ENCODE measurements at regions not wholly inside any gene's neighbourhood (a gene's known extent, or its start where the extent isn't known, plus 50 kb on each side); places are given as distances from the start of the nearest gene placed in this dataset.

DNA sequence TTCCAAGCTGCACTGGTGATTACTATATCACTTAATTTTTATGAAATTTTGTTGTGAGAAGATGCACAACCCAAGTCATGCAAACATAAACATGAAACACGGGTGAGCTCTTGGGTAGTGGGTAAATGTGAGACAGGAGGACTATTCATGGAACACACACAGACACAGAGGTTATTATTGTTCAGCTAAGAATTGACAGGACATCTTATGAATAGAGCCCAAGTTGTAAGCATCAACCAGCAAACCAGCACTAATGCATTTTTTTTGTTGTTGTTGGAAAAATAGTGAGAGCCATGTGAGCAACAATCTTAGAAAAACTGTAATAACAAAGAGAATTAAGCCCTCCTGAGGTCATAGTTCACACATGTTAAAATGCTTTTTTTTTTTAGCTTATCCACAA lies 1179.7 kb downstream of the GATA3 start:
- TF ChIP-seq EZH2phosphoT487 (IDR thresholded peaks at IDR 0.05), result no peak
- no peak for TF ChIP-seq EZH2 (IDR thresholded peaks at IDR 0.05)
- TF ChIP-seq, protein P1, sequence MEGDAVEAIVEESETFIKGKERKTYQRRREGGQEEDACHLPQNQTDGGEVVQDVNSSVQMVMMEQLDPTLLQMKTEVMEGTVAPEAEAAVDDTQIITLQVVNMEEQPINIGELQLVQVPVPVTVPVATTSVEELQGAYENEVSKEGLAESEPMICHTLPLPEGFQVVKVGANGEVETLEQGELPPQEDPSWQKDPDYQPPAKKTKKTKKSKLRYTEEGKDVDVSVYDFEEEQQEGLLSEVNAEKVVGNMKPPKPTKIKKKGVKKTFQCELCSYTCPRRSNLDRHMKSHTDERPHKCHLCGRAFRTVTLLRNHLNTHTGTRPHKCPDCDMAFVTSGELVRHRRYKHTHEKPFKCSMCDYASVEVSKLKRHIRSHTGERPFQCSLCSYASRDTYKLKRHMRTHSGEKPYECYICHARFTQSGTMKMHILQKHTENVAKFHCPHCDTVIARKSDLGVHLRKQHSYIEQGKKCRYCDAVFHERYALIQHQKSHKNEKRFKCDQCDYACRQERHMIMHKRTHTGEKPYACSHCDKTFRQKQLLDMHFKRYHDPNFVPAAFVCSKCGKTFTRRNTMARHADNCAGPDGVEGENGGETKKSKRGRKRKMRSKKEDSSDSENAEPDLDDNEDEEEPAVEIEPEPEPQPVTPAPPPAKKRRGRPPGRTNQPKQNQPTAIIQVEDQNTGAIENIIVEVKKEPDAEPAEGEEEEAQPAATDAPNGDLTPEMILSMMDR (IDR thresholded peaks at IDR 0.05), result no peak
- Histone ChIP-seq H3K4me2 (no peak overlapping the region), H2AFZ (replicated peaks) (no peak overlapping the region), H3K9me3 (ENCODE audit: low read depth) (no peaks in the 10 kb centered on the region), H3K4me1 (no peaks in the 10 kb centered on the region), H3K4me3 (no peak overlapping the region), H3K36me3 (no peaks in the 10 kb centered on the region), H3F3A (ENCODE audit: low read depth) (no peaks in the 10 kb centered on the region), H3K27ac (no peak overlapping the region), H4K20me1 (ENCODE audit: low read depth) (no peaks in the 10 kb centered on the region), H3K9ac (no peak overlapping the region), H3K27me3 (no peaks in the 10 kb centered on the region), H3K79me2 (ENCODE audit: low read depth) (no peaks in the 10 kb centered on the region)
- Mint-ChIP-seq H3K9me3 (no peaks in the 10 kb centered on the region), H3K27ac (no peak overlapping the region), H3K27me3 (ENCODE audit: insufficient read depth, low read depth) (no peaks in the 10 kb centered on the region), H3K4me1 (peaks cover 14% of the 10 kb centered on the region), H3K36me3 (no peaks in the 10 kb centered on the region), H3K4me3 (no peak overlapping the region)
- no peak for DNase-seq (ENCODE audit: low spot score)

GRCh38 chr10:9238041-9238440 lies 1183.6 kb downstream of the GATA3 start:
- Histone ChIP-seq H2AFZ (replicated peaks) (no peak overlapping the region), H3K36me3 (no peaks in the 10 kb centered on the region)
- H3K4me1 Mint-ChIP-seq, result peaks cover 3% of the 10 kb centered on the region

GRCh38 chr10:9239298-9239697 lies 1184.8 kb downstream of the GATA3 start:
- H3K4me3 Mint-ChIP-seq, result no peak overlapping the region
- Histone ChIP-seq H3K27ac (no peak overlapping the region), H3K9ac (no peak overlapping the region), H3K79me2 (ENCODE audit: low read depth) (no peaks in the 10 kb centered on the region), H4K20me1 (ENCODE audit: low read depth) (no peaks in the 10 kb centered on the region), H3K9me3 (ENCODE audit: low read depth) (no peaks in the 10 kb centered on the region), H3K4me2 (no peak overlapping the region), H2AFZ (replicated peaks) (no peak overlapping the region), H3K4me1 (peaks cover 5% of the 10 kb centered on the region), H3F3A (ENCODE audit: low read depth) (no peaks in the 10 kb centered on the region), H3K36me3 (no peaks in the 10 kb centered on the region), H3K27me3 (no peaks in the 10 kb centered on the region), H3K4me3 (no peak overlapping the region)
- H3K4me1 Mint-ChIP-seq, result peaks cover 7% of the 10 kb centered on the region
- no peaks in the 10 kb centered on the region for H3K9me3 Mint-ChIP-seq
- no peak for DNase-seq (ENCODE audit: low spot score)
- TF ChIP-seq, protein P1 (IDR thresholded peaks at IDR 0.05), result no peak
- TF ChIP-seq EZH2 (IDR thresholded peaks at IDR 0.05), result no peak
- peaks cover 2% of the 10 kb centered on the region for H3K27me3 Mint-ChIP-seq (ENCODE audit: insufficient read depth, low read depth)
- no peaks in the 10 kb centered on the region for H3K36me3 Mint-ChIP-seq
- H3K27ac Mint-ChIP-seq, result no peak overlapping the region

More at GRCh38 chr10:9238041-9238440, 1183.6 kb downstream of the GATA3 start:
- no peak overlapping the region for H3K4me3 ChIP-seq
- H3K9ac ChIP-seq, result no peak overlapping the region
- H3K27ac ChIP-seq, result no peak overlapping the region
- no peaks in the 10 kb centered on the region for H3K4me1 ChIP-seq
- H3K27me3 ChIP-seq, result no peaks in the 10 kb centered on the region
- no peaks in the 10 kb centered on the region for H3K79me2 ChIP-seq (ENCODE audit: low read depth)
- Mint-ChIP-seq H3K9me3 (no peaks in the 10 kb centered on the region), H3K27ac (no peak overlapping the region), H3K27me3 (ENCODE audit: insufficient read depth, low read depth) (peaks cover 2% of the 10 kb centered on the region), H3K36me3 (no peaks in the 10 kb centered on the region), H3K4me3 (no peak overlapping the region)
- H4K20me1 ChIP-seq (ENCODE audit: low read depth), result no peaks in the 10 kb centered on the region
- H3K9me3 ChIP-seq (ENCODE audit: low read depth), result no peaks in the 10 kb centered on the region
- no peaks in the 10 kb centered on the region for H3F3A ChIP-seq (ENCODE audit: low read depth)
- no peak overlapping the region for H3K4me2 ChIP-seq
- DNase-seq (ENCODE audit: low spot score), result no peak
- TF ChIP-seq EZH2 (IDR thresholded peaks at IDR 0.05), result no peak
- TF ChIP-seq EZH2phosphoT487 (IDR thresholded peaks at IDR 0.05), result no peak
- TF ChIP-seq, protein P1 (IDR thresholded peaks at IDR 0.05), result no peak

All from neural progenitor cell (in vitro differentiated cells).